ENCODE measurements at regions not wholly inside any gene's neighbourhood (a gene's known extent, or its start where the extent isn't known, plus 50 kb on each side); places are given as distances from the start of the nearest gene placed in this dataset.
"Not testable (repeated sequence)": the region's sequence is repeated elsewhere in the genome, so short reads cannot be mapped to it uniquely, and the experiment has no call there.

DNA sequence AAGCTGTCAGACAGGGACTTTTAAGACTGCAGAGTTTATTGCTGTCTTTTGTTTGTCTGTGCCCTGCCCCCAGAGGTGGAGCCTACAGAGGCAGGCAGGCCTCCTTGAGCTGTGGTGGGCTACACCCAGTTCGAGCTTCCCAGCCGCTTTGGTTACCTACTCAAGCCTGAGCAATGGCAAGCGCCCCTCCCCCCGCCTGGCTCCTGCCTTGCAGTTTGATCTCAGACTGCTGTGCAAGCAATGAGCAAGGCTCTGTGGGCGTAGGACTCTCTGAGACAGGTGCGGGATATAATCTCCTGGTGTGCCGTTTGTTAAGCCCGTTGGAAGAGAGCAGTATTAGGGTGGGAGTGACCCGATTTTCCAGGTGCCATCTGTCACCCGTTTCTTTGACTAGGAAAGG is 67.8 kb upstream of the ADAMTS3 start:
- DNase-seq; H3K36me3 Mint-ChIP-seq; H3K9me3 Mint-ChIP-seq; POLR2A ChIA-PET; H3K27ac Mint-ChIP-seq; ATAC-seq (ENCODE audit: low read depth); H3K4me1 Mint-ChIP-seq; H3K4me3 Mint-ChIP-seq; H3K27me3 Mint-ChIP-seq: not testable (repeated sequence)

GRCh38 chr4:72635931-72636330 is 66.9 kb upstream of the ADAMTS3 start:
- H3K9me3 Mint-ChIP-seq; POLR2A ChIA-PET; H3K27ac Mint-ChIP-seq; H3K4me3 Mint-ChIP-seq; H3K4me1 Mint-ChIP-seq; H3K36me3 Mint-ChIP-seq; DNase-seq; H3K27me3 Mint-ChIP-seq; ATAC-seq (ENCODE audit: low read depth): not testable (repeated sequence)

GRCh38 chr4:72632253-72632652 is 63.2 kb upstream of the ADAMTS3 start:
- ATAC-seq (ENCODE audit: low read depth); POLR2A ChIA-PET; H3K27ac Mint-ChIP-seq; H3K4me3 Mint-ChIP-seq; H3K9me3 Mint-ChIP-seq; H3K36me3 Mint-ChIP-seq; H3K4me1 Mint-ChIP-seq; H3K27me3 Mint-ChIP-seq; DNase-seq: not testable (repeated sequence)

- Mint-ChIP-seq H3K4me3 (no peak overlapping the region), H3K36me3 (no peaks in the 10 kb centered on the region), H3K27ac (no peak overlapping the region), H3K27me3 (no peaks in the 10 kb centered on the region), H3K9me3 (peaks cover 4% of the 10 kb centered on the region), H3K4me1 (no peaks in the 10 kb centered on the region)
- POLR2A ChIA-PET: no interaction called here
- ATAC-seq (ENCODE audit: low read depth) (no peak), DNase-seq (no peak)
Measured at GRCh38 chr4:72631296-72631695, 62.3 kb upstream of the ADAMTS3 start.

GRCh38 chr4:72629540-72629939 is 60.5 kb upstream of the ADAMTS3 start:
- Mint-ChIP-seq H3K36me3 (no peaks in the 10 kb centered on the region), H3K4me1 (no peaks in the 10 kb centered on the region), H3K9me3 (no peaks in the 10 kb centered on the region), H3K27ac (no peak overlapping the region), H3K27me3 (no peaks in the 10 kb centered on the region), H3K4me3 (no peak overlapping the region)
- POLR2A ChIA-PET: interaction anchor here (0.6 kb wide), 1 partner anchor 948 kb away, joined by 3 read pairs; no protein-coding TSS in a partner anchor
- no peak for DNase-seq
- ATAC-seq (ENCODE audit: low read depth): no peak

- no peak overlapping the region for H3K4me3 Mint-ChIP-seq
- H3K36me3 Mint-ChIP-seq: no peaks in the 10 kb centered on the region
- POLR2A ChIA-PET: no interaction called here
- no peak overlapping the region for H3K27ac Mint-ChIP-seq
- H3K4me1 Mint-ChIP-seq: no peaks in the 10 kb centered on the region
- DNase-seq (no peak), ATAC-seq (ENCODE audit: low read depth) (no peak)
- no peaks in the 10 kb centered on the region for H3K9me3 Mint-ChIP-seq
- no peaks in the 10 kb centered on the region for H3K27me3 Mint-ChIP-seq
Measured at GRCh38 chr4:72627723-72628122, 58.7 kb upstream of the ADAMTS3 start.
